GM12872 (cell line): ENCODE measurements at regions not wholly inside any gene's neighbourhood (a gene's known extent, or its start where the extent isn't known, plus 50 kb on each side); places are given as distances from the start of the nearest gene placed in this dataset.

Experiments
- TF ChIP-seq, protein P1 (sequence below): IDR thresholded peaks from 3 replicates; pipeline ENCODE4 v1.5.1; 2011; ENCODE audit warnings: low read depth, mild to moderate bottlenecking, low read length, moderate library complexity; ENCODE audit not compliant: insufficient read depth

DNA sequence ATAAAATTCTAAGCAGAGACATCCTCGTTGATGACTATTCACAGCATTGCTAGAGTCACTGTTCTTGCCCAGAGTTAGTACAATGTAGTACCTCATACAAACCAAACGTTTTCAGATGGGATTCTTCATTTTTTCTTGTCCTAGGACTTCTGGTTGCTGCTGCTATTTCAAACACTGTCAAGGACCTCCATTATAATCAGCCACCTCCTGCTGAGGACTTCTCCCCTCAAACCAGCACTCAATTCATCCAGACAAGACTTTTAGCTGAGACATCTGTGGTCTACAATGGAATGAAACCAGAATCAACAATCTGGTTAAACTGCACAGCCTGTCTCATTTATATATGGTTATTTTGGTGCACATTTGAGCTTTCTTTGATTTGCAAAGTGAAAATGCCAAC, 1008.8 kb downstream of the STPG2 start:
- TF ChIP-seq, protein P1, sequence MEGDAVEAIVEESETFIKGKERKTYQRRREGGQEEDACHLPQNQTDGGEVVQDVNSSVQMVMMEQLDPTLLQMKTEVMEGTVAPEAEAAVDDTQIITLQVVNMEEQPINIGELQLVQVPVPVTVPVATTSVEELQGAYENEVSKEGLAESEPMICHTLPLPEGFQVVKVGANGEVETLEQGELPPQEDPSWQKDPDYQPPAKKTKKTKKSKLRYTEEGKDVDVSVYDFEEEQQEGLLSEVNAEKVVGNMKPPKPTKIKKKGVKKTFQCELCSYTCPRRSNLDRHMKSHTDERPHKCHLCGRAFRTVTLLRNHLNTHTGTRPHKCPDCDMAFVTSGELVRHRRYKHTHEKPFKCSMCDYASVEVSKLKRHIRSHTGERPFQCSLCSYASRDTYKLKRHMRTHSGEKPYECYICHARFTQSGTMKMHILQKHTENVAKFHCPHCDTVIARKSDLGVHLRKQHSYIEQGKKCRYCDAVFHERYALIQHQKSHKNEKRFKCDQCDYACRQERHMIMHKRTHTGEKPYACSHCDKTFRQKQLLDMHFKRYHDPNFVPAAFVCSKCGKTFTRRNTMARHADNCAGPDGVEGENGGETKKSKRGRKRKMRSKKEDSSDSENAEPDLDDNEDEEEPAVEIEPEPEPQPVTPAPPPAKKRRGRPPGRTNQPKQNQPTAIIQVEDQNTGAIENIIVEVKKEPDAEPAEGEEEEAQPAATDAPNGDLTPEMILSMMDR: no peak

DNA sequence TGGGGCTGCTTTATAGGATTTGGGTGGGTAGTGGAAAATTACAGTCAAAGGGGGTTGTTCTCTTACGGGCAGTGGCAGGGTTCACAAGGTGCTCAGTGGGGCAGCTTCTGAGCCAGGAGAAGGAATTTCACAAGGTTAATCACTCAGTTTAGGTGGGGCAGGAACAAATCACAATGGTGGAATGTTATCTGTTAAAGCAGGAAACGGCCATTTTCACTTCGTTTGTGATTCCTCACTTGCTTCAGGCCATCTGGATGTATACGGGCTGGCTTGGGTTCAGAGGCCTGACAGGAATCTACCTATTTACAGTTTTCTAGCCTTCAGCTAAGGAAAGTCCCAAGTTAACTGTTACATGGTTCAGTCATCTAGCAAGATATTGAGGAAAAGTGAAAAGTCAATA, 1003.5 kb downstream of the STPG2 start:
- TF ChIP-seq, protein P1: no peak

DNA sequence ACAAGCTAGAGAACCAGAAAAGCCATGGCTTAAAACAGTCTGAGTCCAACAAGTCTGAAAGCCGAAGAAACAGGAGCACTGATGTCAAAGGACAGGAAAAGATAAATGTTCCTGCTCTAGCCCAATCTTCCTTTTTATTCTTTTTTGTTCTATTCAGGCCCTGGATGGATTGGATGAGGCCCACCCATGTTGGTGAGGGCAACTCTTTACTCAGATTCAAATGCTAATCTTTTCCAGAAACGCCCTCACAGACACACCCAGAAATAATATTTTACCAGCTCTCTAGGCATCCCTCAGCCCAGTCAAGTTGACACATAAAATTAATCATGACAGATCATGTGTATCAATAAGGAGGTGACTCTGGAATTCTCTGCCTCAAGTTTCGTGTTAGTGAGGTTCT, 1002.7 kb downstream of the STPG2 start:
- TF ChIP-seq, protein P1: no peak

DNA sequence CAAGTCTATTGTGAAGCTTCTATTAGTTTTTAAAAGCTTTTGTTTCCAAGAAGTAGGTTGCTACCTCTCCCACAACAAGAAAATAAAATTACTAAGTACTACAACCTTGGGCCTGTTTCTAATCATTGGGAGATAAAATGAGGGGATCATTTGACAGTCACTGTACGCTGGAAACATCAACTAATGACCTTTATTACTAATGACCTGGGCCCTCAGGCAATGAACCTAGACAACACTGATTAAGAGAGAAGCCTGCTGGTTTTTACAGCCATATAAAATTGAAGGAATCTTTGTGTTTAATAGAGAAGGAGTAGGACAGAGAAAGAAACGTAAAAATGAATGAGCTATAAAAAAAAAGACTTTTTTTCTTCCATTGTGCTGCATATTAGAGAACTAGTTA, 1000.9 kb downstream of the STPG2 start:
- TF ChIP-seq, protein P1: no peak

DNA sequence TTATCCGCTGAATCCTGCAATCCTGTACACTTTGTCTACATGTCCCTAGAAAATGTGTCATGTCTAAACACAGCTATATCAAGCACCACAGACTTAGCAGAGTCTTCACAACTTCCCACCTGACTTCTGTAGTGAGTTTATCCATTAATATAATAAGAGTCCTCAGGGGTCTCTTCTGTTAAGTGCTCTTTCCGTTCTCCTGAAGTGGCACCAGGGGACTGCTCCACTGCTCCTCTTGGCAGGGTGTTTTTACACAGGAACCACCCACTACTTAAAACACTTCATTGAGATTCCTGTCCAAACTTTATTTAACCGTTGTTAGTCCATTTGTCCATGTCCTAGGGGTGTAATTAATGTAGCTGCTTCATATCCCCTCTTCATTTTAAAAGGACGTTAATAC, 1000.4 kb downstream of the STPG2 start:
- TF ChIP-seq, protein P1: no peak

DNA sequence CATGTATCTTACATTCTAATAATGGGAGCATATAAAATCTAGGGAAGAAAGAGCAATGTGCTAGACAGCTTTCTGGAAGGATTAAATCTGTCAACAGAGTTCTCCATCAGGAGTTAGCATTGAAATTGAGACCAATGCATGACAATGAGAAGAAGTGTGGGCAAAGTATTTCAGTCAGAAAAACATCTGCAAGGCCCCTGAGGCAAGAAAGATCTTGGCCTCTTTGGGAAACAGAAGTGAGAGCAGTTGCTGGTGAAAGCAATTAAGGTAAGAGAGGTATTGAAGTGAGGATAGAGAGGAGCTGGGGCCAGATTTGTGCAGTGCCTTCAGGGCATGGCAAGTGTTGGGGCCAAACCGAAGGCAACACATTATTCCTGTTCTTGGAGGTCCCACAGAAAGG, 999.1 kb downstream of the STPG2 start:
- TF ChIP-seq, protein P1: no peak

DNA sequence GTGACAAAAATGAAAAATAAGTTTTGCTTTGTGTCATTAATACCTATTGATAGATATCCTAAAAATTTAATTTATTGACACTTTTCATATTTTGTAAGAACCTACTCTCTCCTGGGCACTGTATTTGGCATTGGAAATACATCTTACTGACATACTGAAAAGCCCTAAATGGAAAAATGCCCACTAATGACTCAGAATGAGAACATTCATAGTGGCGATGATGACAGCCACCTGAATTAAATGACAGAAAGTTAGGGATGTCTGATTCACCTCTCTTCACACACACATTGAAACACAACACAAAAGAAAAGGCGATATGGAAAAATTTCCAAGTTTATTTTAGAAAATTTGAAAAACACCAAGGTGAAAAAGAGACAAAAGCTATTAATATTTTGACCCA, 992.3 kb downstream of the STPG2 start:
- TF ChIP-seq, protein P1: no peak

DNA sequence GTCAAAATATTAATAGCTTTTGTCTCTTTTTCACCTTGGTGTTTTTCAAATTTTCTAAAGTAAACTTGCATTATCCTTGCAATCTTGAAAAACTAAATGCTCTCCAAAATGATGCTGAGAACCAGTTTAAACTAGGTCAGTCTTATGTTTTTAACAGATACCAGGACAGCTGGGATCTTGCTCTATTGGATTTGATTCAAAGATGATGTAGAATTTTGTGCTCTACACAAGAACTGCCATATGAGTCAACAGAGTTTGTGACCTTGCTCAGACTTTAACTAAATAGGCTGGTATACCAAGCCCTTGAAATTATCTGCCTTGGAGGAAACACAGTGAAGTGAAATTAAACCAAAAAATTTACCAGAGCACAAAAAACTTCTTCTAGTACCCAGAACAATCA, 991.1 kb downstream of the STPG2 start:
- TF ChIP-seq, protein P1: no peak
